ENCODE measurements at regions not wholly inside any gene's neighbourhood (a gene's known extent, or its start where the extent isn't known, plus 50 kb on each side); places are given as distances from the start of the nearest gene placed in this dataset.

GRCh38 chr2:67571785-67572718 lies 174.9 kb downstream of the ETAA1 start:
- Histone ChIP-seq H2AFZ (ENCODE audit: low read depth, low read length, poor library complexity, severe bottlenecking) (no peak overlapping the region), H3K36me3 (ENCODE audit: control insufficient read depth in 1 of 2, insufficient read depth in 2 of 2, low read length in 2 of 2) (no peaks in the 10 kb centered on the region), H3K9me3 (ENCODE audit: control insufficient read depth in 1 of 2, insufficient read depth in 1 of 2, low read depth in 1 of 2, low read length in 2 of 2) (no peaks in the 10 kb centered on the region), H3K27me3 (ENCODE audit: insufficient read depth, low read length) (no peaks in the 10 kb centered on the region), H4K20me1 (ENCODE audit: insufficient read depth) (no peaks in the 10 kb centered on the region), H3K27ac (ENCODE audit: low read depth, low read length) (no peak overlapping the region), H3K4me3 (replicated peaks in 1 of 2; ENCODE audit: low read depth in 1 of 2, low read length in 2 of 2) (no peak overlapping the region), H3K4me2 (ENCODE audit: low read length) (no peak overlapping the region), H3K9me2 (ENCODE audit: insufficient read depth) (no peaks in the 10 kb centered on the region), H3K9ac (ENCODE audit: low read length) (no peak overlapping the region), H3K79me2 (ENCODE audit: insufficient read depth, low read length) (no peaks in the 10 kb centered on the region), H3K4me1 (ENCODE audit: control insufficient read depth in 1 of 2, insufficient read depth in 2 of 2, low read length in 2 of 2) (no peaks in the 10 kb centered on the region)
- ChIA-PET RAD21 (ENCODE audit: low non-redundant PET in 1 of 2, low total read pairs in 2 of 2, uncharacterized antibody in 2 of 2, unreplicated experiment in 2 of 2) (no interaction called here), POLR2A (no interaction called here), CTCF (no interaction called here)
- no TSS peak for BruUV-seq (replicated peaks)
- intact Hi-C loops (cut with micrococcal nuclease) = no loop called here
- ATAC-seq (no peak), DNase-seq (ENCODE audit: low read depth, low spot score) (no peak)
- TF ChIP-seq ATF3 (IDR thresholded peaks at IDR 0.05) = no peak
- no peak for TF ChIP-seq SRF (IDR thresholded peaks at IDR 0.05; ENCODE audit: low read depth)
- no peak for TF ChIP-seq SIN3A (IDR thresholded peaks at IDR 0.05; ENCODE audit: low read depth)
- TF ChIP-seq POLR2A (IDR thresholded peaks at IDR 0.05; ENCODE audit: borderline replicate concordance, extremely low read depth, insufficient read depth, insufficient read length) = no peak
- TF ChIP-seq EZH2phosphoT487 (IDR thresholded peaks at IDR 0.05; ENCODE audit: borderline replicate concordance) = no peak
- no peak for TF ChIP-seq CTCF (IDR thresholded peaks at IDR 0.05 in 2 of 3, conservative IDR thresholded peaks at IDR 0.05 in 1 of 3; ENCODE audit: borderline replicate concordance in 1 of 3, insufficient read depth in 1 of 3, low read depth in 2 of 3, low read length in 2 of 3)
- TF ChIP-seq RAD21 (IDR thresholded peaks at IDR 0.05; ENCODE audit: low read depth) = no peak
- TF ChIP-seq TCF7L2 (IDR thresholded peaks at IDR 0.05; ENCODE audit: borderline replicate concordance, extremely low read depth, insufficient read depth, insufficient read length) = no peak
- no peak for TF ChIP-seq EGR1 (IDR thresholded peaks at IDR 0.05; ENCODE audit: low read depth)
- no peak for TF ChIP-seq ELF1 (IDR thresholded peaks at IDR 0.05; ENCODE audit: borderline replicate concordance, low read depth)
- TF ChIP-seq EZH2 (IDR thresholded peaks at IDR 0.05) = no peak
- no peak for TF ChIP-seq POLR2AphosphoS5 (IDR thresholded peaks at IDR 0.05; ENCODE audit: low read depth, low read length)
- TF ChIP-seq FOSL1 (IDR thresholded peaks at IDR 0.05; ENCODE audit: low read depth) = no peak

Measured in HCT116 (cell line).